H1 (cell line): ENCODE measurements at regions not wholly inside any gene's neighbourhood (a gene's known extent, or its start where the extent isn't known, plus 50 kb on each side); places are given as distances from the start of the nearest gene placed in this dataset.

Experiments used
- CTCF ChIA-PET: fragments of 300-600 bp; sonication (Branson Sonifier 250); formaldehyde crosslinking; loops from one replicate; lab custom pipeline; 2021; ENCODE audit not compliant: partially characterized antibody; lab: Charles Lee
- POLR2A ChIA-PET: fragments of 300-600 bp; sonication (Branson Sonifier 250); formaldehyde crosslinking; loops from one replicate; lab custom pipeline; 2021; ENCODE audit warnings: inconsistent platforms; ENCODE audit not compliant: partially characterized antibody; lab: Charles Lee
- DNase-seq, 2 experiments: peaks; one replicate each; pipeline versions ENCODE4 v3.0.0 to v3.0.0-alpha.2; 2010 to 2022; ENCODE audit warnings: low spot score in 2 of 2, low read depth in 1 of 2, mixed read lengths in 1 of 2
- FAIRE-seq: peaks from 2 replicates; lab custom pipeline; 2011; peaks lifted over from hg19 to GRCh38; lab: Jason Lieb, UNC
- H2AFZ ChIP-seq: 2 replicates; pipeline ENCODE4 v1.8.1; 2012; ENCODE audit warnings: low read length, inconsistent platforms
- H2AK5ac ChIP-seq: 2 replicates; pipeline ENCODE4 v1.6.1; 2013; ENCODE audit warnings: low read depth, low read length
- H2BK120ac ChIP-seq: replicated peaks from 2 replicates; pipeline ENCODE3; 2013; ENCODE audit warnings: low read depth, low read length, inconsistent platforms
- H2BK12ac ChIP-seq: 2 replicates; pipeline ENCODE4 v1.6.1; 2013; ENCODE audit warnings: low read depth, low read length
- H2BK15ac ChIP-seq: 2 replicates; pipeline ENCODE4 v1.6.1; 2013; ENCODE audit warnings: low read length
- H2BK20ac ChIP-seq: 2 replicates; pipeline ENCODE4 v1.6.1; 2013; ENCODE audit warnings: low read length
- H2BK5ac ChIP-seq: 2 replicates; pipeline ENCODE4 v1.6.1; 2013; ENCODE audit warnings: low read depth, low read length
- H3K14ac ChIP-seq: 2 replicates; pipeline ENCODE4 v1.6.1; 2013; ENCODE audit warnings: inconsistent platforms; ENCODE audit not compliant: insufficient read length
- H3K18ac ChIP-seq: 2 replicates; pipeline ENCODE4 v1.6.1; 2013; ENCODE audit warnings: low read length; ENCODE audit errors: extremely low read depth
- H3K23ac ChIP-seq: 2 replicates; pipeline ENCODE4 v1.6.1; 2013; ENCODE audit warnings: inconsistent platforms; ENCODE audit not compliant: insufficient read length
- H3K23me2 ChIP-seq: 2 replicates; pipeline ENCODE4 v1.6.1; 2013; ENCODE audit warnings: low read depth, low read length
- H3K27ac ChIP-seq: 2 replicates; pipeline ENCODE4 v1.6.1; 2011; ENCODE audit warnings: low read depth, low read length, inconsistent platforms
- H3K27me3 ChIP-seq, 4 experiments: replicated peaks in 1 of 4; 1 replicate in 1 of 4; 2 replicates in 3 of 4; pipeline versions ENCODE4 v1.6.1 to v1.8.1; 2011 to 2013; ENCODE audit warnings: low read length in 3 of 4, mild to moderate bottlenecking in 3 of 4, inconsistent platforms in 2 of 4, mixed read lengths in 2 of 4, moderate library complexity in 1 of 4; ENCODE audit not compliant: control insufficient read depth in 3 of 4, insufficient read depth in 3 of 4; ENCODE audit errors: extremely low read depth in 1 of 4
- H3K36me3 ChIP-seq, 4 experiments: 2 replicates each; pipeline versions ENCODE4 v1.6.1 to v1.8.1; 2011 to 2013; ENCODE audit warnings: mild to moderate bottlenecking in 4 of 4, low read length in 3 of 4, moderate library complexity in 2 of 4, control low read depth in 1 of 4, inconsistent platforms in 1 of 4; ENCODE audit not compliant: insufficient read depth in 4 of 4, control insufficient read depth in 2 of 4
- H3K4ac ChIP-seq: replicated peaks from 2 replicates; pipeline ENCODE3; 2013; ENCODE audit warnings: low read length, low read depth, mixed read lengths, inconsistent platforms; ENCODE audit not compliant: insufficient read length
- H3K4me1 ChIP-seq, 4 experiments: replicated peaks in 1 of 4; 1 replicate in 1 of 4; 2 replicates in 3 of 4; pipeline versions ENCODE4 v1.6.1 to v1.8.1; 2011 to 2013; ENCODE audit warnings: low read length in 3 of 4, inconsistent platforms in 2 of 4, mixed read lengths in 1 of 4; ENCODE audit not compliant: insufficient read depth in 4 of 4, control insufficient read depth in 3 of 4
- H3K4me2 ChIP-seq, 2 experiments: 2 replicates each; pipeline versions ENCODE4 v1.6.1 to v1.8.1; 2011 to 2013; ENCODE audit warnings: low read depth in 2 of 2, low read length in 2 of 2, control low read depth in 1 of 2, inconsistent platforms in 1 of 2, mild to moderate bottlenecking in 1 of 2; ENCODE audit not compliant: insufficient read depth in 1 of 2
- H3K4me3 ChIP-seq, 4 experiments: fragments of 200-600, 300-600 bp in 1 of 4; sonication (generic), shearing (Covaris generic), sonication (Bioruptor Twin) in 1 of 4; 2 replicates each; pipeline versions ENCODE4 v1.5.1 to v1.8.1; 2011 to 2016; ENCODE audit warnings: low read length in 4 of 4, low read depth in 3 of 4, control low read depth in 2 of 4, inconsistent platforms in 2 of 4, mild to moderate bottlenecking in 2 of 4, mixed read lengths in 1 of 4, moderate library complexity in 1 of 4; ENCODE audit not compliant: insufficient read depth in 2 of 4; ENCODE audit errors: extremely low read depth in 1 of 4
- H3K56ac ChIP-seq: replicated peaks from 2 replicates; pipeline ENCODE3; 2013; ENCODE audit warnings: low read depth, mild to moderate bottlenecking, mixed read lengths, low read length, inconsistent platforms; ENCODE audit not compliant: insufficient read length
- H3K79me1 ChIP-seq: 2 replicates; pipeline ENCODE4 v1.6.1; 2013; ENCODE audit warnings: low read depth, low read length, control low read depth
- H3K79me2 ChIP-seq, 2 experiments: 2 replicates each; pipeline versions ENCODE4 v1.6.1 to v1.8.1; 2012 to 2013; ENCODE audit warnings: low read length in 2 of 2, mild to moderate bottlenecking in 2 of 2, inconsistent platforms in 1 of 2; ENCODE audit not compliant: insufficient read depth in 2 of 2, control insufficient read depth in 1 of 2
- H3K9ac ChIP-seq, 4 experiments: replicated peaks in 1 of 4; 1 replicate in 1 of 4; 2 replicates in 3 of 4; pipeline versions ENCODE4 v1.6.1 to v1.8.1; 2011 to 2013; ENCODE audit warnings: low read depth in 3 of 4, low read length in 3 of 4, control low read depth in 2 of 4, mild to moderate bottlenecking in 2 of 4, moderate library complexity in 2 of 4, inconsistent platforms in 1 of 4; ENCODE audit errors: extremely low read depth in 1 of 4
- H3K9me3 ChIP-seq, 2 experiments: 2 replicates each; pipeline versions ENCODE4 v1.6.1 to v1.8.1; 2012 to 2013; ENCODE audit warnings: mild to moderate bottlenecking in 2 of 2, moderate library complexity in 2 of 2, control low read depth in 1 of 2, inconsistent platforms in 1 of 2, low read depth in 1 of 2, low read length in 1 of 2, mixed read lengths in 1 of 2; ENCODE audit not compliant: insufficient read depth in 2 of 2
- H4K20me1 ChIP-seq, 2 experiments: replicated peaks in 1 of 2; 2 replicates each; pipeline versions ENCODE3 to v1.8.1; 2011 to 2013; ENCODE audit warnings: inconsistent platforms in 2 of 2, low read length in 2 of 2, mild to moderate bottlenecking in 1 of 2; ENCODE audit not compliant: insufficient read depth in 2 of 2, control insufficient read depth in 1 of 2
- H4K5ac ChIP-seq: 2 replicates; pipeline ENCODE4 v1.6.1; 2013; ENCODE audit warnings: low read length, low read depth, mixed read lengths, inconsistent platforms; ENCODE audit not compliant: insufficient read length
- H4K8ac ChIP-seq: 2 replicates; pipeline ENCODE4 v1.8.0; 2013; ENCODE audit warnings: mild to moderate bottlenecking, moderate library complexity, low read length, inconsistent platforms; ENCODE audit not compliant: insufficient read depth; ENCODE audit errors: extremely low read depth
- H4K91ac ChIP-seq: replicated peaks from 2 replicates; pipeline ENCODE3; 2013; ENCODE audit warnings: low read length, mixed read lengths, inconsistent platforms; ENCODE audit not compliant: insufficient read length
- CEBPB ChIP-seq: IDR thresholded peaks from 2 replicates; pipeline ENCODE4 v1.6.1; 2012; ENCODE audit warnings: low read depth, low read length
- EP300 ChIP-seq, 2 experiments: IDR thresholded peaks; 1 replicate in 1 of 2; 2 replicates in 1 of 2; pipeline ENCODE4 v1.6.1; 2011 to 2012; ENCODE audit warnings: low read depth in 2 of 2, low read length in 2 of 2, mild to moderate bottlenecking in 2 of 2, borderline replicate concordance in 1 of 2, inconsistent platforms in 1 of 2, moderate library complexity in 1 of 2
- GABPA ChIP-seq: IDR thresholded peaks from 2 replicates; pipeline ENCODE4 v1.6.1; 2011; ENCODE audit warnings: mild to moderate bottlenecking, low read length, moderate library complexity, borderline replicate concordance; ENCODE audit not compliant: insufficient read depth
- JUND ChIP-seq: IDR thresholded peaks from 2 replicates; pipeline ENCODE4 v1.6.1; 2011; ENCODE audit warnings: mild to moderate bottlenecking, improper control_type of control experiment, low read length
- RBBP5 ChIP-seq: IDR thresholded peaks from 2 replicates; pipeline ENCODE4 v1.7.1; 2012; ENCODE audit warnings: low read depth, mild to moderate bottlenecking, inconsistent platforms, low read length, moderate library complexity, borderline replicate concordance
- SIN3A ChIP-seq, 2 experiments: IDR thresholded peaks in 1 of 2; conservative IDR thresholded peaks in 1 of 2; 2 replicates each; pipeline ENCODE4 v1.6.1; 2011 to 2012; ENCODE audit warnings: low read length in 2 of 2, improper control_type of control experiment in 1 of 2, low read depth in 1 of 2, mild to moderate bottlenecking in 1 of 2
- SRF ChIP-seq: IDR thresholded peaks from 2 replicates; pipeline ENCODE4 v1.6.1; 2011; ENCODE audit warnings: mild to moderate bottlenecking, low read depth, low read length, moderate library complexity
- WGBS, 2 experiments: shearing (Covaris generic) in 1 of 2; methylation state at CpG; one replicate each; pipeline versions ENCODE4 v1.1.6 to v1.1.7; 2013 to 2015; ENCODE audit warnings: low lambda C conversion rate in 2 of 2, mixed read lengths in 2 of 2, inconsistent platforms in 1 of 2, low coverage in 1 of 2, missing lambda C conversion rate in 1 of 2; ENCODE audit not compliant: insufficient replicate concordance in 2 of 2, insufficient coverage in 1 of 2, insufficient read length in 1 of 2; ENCODE audit errors: extremely low coverage in 1 of 2, missing lambda C conversion rate in 1 of 2; 5-methylcytosine and 5-hydroxymethylcytosine counted together
- TF ChIP-seq, protein P1 (sequence below): IDR thresholded peaks from 2 replicates; pipeline ENCODE4 v1.6.1; 2012; ENCODE audit warnings: inconsistent platforms

DNA sequence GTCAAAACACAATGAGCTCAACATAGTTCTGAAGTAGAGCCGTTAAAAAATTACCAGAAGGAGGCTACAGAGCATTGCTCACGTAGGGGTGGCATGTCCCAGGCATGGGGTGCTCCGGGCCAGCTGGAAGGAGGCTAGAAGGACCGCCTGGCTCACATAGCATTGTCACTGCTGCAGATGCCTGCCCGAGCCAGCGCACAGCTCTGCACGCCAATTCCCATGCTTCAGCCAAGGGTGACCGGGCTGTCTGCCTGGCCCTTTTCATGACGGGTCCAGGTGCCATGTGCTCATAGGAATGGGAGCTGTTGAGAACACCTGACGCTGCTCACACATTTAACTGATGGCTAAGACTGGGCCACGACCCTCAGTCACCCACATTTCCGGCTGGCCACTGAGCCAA lies 228.9 kb upstream of the FOXF1 start:
- H2BK5ac ChIP-seq, result no peak overlapping the region
- ChIA-PET CTCF (interaction anchor here (0.7 kb wide), 1 partner anchor 29 kb away, joined by 3 read pairs; no protein-coding TSS in a partner anchor), POLR2A (no interaction called here)
- WGBS, 2 experiments, result 90% methylated on average over 12 of the region's 12 CpGs; no CpG with 5 or more reads in 1 of the 2 experiments
- peak overlapping the region; percentile 72; the same call in 1 of the 2 replicates for H2BK20ac ChIP-seq
- no peak overlapping the region; the same call in 1 of the 2 replicates for H2AK5ac ChIP-seq
- H3K4me2 ChIP-seq, result no peak overlapping the region
- H3K56ac ChIP-seq, result no peak overlapping the region
- no peak overlapping the region for H4K8ac ChIP-seq
- H3K79me1 ChIP-seq, result no peaks in the 10 kb centered on the region; the same call in 1 of the 2 replicates
- H3K4ac ChIP-seq, result no peak overlapping the region
- H3K9ac ChIP-seq, result no peak overlapping the region
- H2AFZ ChIP-seq, result no peak overlapping the region
- FAIRE-seq (no peak), DNase-seq (no peak)
- no peak overlapping the region for H4K91ac ChIP-seq
- no peaks in the 10 kb centered on the region for H3K9me3 ChIP-seq
- no peaks in the 10 kb centered on the region for H3K36me3 ChIP-seq
- no peaks in the 10 kb centered on the region for H3K79me2 ChIP-seq
- no peak for TF ChIP-seq RBBP5
- TF ChIP-seq EP300 (IDR thresholded peaks at IDR 0.05; ENCODE audit: borderline replicate concordance in 1 of 2, low read depth in 2 of 2, low read length in 2 of 2), result no peak
- no peak for TF ChIP-seq CEBPB
- no peak for TF ChIP-seq JUND
- TF ChIP-seq, protein P1, sequence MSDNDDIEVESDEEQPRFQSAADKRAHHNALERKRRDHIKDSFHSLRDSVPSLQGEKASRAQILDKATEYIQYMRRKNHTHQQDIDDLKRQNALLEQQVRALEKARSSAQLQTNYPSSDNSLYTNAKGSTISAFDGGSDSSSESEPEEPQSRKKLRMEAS, result peak; percentile 21; the same call in 1 of the 2 replicates
- TF ChIP-seq GABPA, result no peak
- TF ChIP-seq SIN3A (conservative IDR thresholded peaks at IDR 0.05 in 1 of 2, IDR thresholded peaks at IDR 0.05 in 1 of 2; ENCODE audit: low read depth in 1 of 2, low read length in 2 of 2), result no peak
- no peak for TF ChIP-seq SRF
- peaks cover 13 to 36% (median 29%) of the 10 kb centered on the region in 4 experiments for H3K27me3 ChIP-seq
- no peak overlapping the region for H3K27ac ChIP-seq
- H2BK15ac ChIP-seq, result peak overlapping the region; percentile 77; the same call in 1 of the 2 replicates
- no peak overlapping the region for H3K23ac ChIP-seq
- peak overlapping the region; percentile 20; the same call in 1 of the 2 replicates for H3K18ac ChIP-seq
- peaks cover 4% of the 10 kb centered on the region; the same call in 1 of the 2 replicates for H3K23me2 ChIP-seq
- peak overlapping the region; percentile 44; the same call in 1 of the 2 replicates for H2BK12ac ChIP-seq
- H3K14ac ChIP-seq, result no peak overlapping the region
- H3K4me3 ChIP-seq, result no peak overlapping the region
- H4K20me1 ChIP-seq, result no peaks in the 10 kb centered on the region
- peaks cover 3 to 21% (median 10%) of the 10 kb centered on the region in 4 experiments for H3K4me1 ChIP-seq
- H4K5ac ChIP-seq, result no peak overlapping the region
- H2BK120ac ChIP-seq, result no peak overlapping the region
